ENCODE measurements at regions not wholly inside any gene's neighbourhood (a gene's known extent, or its start where the extent isn't known, plus 50 kb on each side); places are given as distances from the start of the nearest gene placed in this dataset.

DNA sequence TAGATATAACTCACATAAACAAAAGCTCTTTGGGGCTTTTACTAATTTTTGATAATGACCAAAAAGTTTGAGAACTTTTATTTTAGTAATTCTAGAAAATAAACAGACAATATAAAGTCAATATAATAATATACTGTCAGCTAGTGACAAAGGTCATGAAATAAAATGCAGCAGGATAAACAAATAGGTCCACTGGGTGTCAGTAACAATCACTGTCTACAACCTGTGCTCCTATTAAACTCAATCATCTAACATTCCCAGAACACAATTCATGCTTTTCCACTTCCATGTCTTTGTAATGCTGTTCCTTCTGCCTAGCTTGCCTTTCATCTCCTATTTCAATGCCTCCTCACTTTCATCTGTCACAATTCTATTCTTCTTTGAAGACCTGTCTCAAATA lies 186.1 kb downstream of the GIPC2 start:
- H3K4me3 ChIP-seq (replicated peaks; ENCODE audit: insufficient read depth, low read length), result no peak overlapping the region
- no peak for DNase-seq (ENCODE audit: low read depth in 1 of 2, low spot score in 1 of 2)
- no peaks in the 10 kb centered on the region for H3K27me3 ChIP-seq (ENCODE audit: insufficient read depth, poor library complexity, severe bottlenecking)
- H3K27ac ChIP-seq (replicated peaks), result no peak overlapping the region
- TF ChIP-seq GABPA (IDR thresholded peaks at IDR 0.05; ENCODE audit: low read depth), result no peak
- TF ChIP-seq, protein P1, sequence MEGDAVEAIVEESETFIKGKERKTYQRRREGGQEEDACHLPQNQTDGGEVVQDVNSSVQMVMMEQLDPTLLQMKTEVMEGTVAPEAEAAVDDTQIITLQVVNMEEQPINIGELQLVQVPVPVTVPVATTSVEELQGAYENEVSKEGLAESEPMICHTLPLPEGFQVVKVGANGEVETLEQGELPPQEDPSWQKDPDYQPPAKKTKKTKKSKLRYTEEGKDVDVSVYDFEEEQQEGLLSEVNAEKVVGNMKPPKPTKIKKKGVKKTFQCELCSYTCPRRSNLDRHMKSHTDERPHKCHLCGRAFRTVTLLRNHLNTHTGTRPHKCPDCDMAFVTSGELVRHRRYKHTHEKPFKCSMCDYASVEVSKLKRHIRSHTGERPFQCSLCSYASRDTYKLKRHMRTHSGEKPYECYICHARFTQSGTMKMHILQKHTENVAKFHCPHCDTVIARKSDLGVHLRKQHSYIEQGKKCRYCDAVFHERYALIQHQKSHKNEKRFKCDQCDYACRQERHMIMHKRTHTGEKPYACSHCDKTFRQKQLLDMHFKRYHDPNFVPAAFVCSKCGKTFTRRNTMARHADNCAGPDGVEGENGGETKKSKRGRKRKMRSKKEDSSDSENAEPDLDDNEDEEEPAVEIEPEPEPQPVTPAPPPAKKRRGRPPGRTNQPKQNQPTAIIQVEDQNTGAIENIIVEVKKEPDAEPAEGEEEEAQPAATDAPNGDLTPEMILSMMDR (IDR thresholded peaks at IDR 0.05; ENCODE audit: insufficient read depth, low read length), result no peak
- TF ChIP-seq POLR2AphosphoS5 (IDR thresholded peaks at IDR 0.05; ENCODE audit: low read depth), result no peak
- no peak for TF ChIP-seq SPI1 (IDR thresholded peaks at IDR 0.05; ENCODE audit: borderline replicate concordance, low read depth)
- TF ChIP-seq, protein P2, sequence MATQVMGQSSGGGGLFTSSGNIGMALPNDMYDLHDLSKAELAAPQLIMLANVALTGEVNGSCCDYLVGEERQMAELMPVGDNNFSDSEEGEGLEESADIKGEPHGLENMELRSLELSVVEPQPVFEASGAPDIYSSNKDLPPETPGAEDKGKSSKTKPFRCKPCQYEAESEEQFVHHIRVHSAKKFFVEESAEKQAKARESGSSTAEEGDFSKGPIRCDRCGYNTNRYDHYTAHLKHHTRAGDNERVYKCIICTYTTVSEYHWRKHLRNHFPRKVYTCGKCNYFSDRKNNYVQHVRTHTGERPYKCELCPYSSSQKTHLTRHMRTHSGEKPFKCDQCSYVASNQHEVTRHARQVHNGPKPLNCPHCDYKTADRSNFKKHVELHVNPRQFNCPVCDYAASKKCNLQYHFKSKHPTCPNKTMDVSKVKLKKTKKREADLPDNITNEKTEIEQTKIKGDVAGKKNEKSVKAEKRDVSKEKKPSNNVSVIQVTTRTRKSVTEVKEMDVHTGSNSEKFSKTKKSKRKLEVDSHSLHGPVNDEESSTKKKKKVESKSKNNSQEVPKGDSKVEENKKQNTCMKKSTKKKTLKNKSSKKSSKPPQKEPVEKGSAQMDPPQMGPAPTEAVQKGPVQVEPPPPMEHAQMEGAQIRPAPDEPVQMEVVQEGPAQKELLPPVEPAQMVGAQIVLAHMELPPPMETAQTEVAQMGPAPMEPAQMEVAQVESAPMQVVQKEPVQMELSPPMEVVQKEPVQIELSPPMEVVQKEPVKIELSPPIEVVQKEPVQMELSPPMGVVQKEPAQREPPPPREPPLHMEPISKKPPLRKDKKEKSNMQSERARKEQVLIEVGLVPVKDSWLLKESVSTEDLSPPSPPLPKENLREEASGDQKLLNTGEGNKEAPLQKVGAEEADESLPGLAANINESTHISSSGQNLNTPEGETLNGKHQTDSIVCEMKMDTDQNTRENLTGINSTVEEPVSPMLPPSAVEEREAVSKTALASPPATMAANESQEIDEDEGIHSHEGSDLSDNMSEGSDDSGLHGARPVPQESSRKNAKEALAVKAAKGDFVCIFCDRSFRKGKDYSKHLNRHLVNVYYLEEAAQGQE (IDR thresholded peaks at IDR 0.05; ENCODE audit: insufficient replicate concordance, low read depth), result no peak

DNA sequence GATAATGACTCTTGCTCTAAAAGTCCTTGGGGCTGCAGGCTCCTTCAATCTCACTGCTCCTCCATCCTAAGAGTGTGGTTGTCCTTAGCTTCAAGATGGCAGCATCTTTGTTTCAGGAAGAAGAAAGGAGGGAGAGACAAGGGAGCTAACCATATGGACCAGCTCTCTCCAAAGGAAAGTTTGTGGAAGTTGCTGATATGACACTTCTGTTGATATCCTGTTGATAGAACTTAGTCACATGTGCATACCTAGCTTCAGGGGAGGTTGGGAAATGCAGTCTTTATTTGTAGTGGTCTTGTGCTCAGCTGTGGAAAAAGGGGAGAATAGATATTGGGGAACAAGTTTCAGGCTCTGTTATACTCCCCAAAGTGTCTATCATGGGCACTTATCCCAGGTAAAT lies 186.9 kb downstream of the GIPC2 start:
- Histone ChIP-seq H3K27me3 (ENCODE audit: insufficient read depth, poor library complexity, severe bottlenecking) (no peaks in the 10 kb centered on the region), H3K27ac (replicated peaks) (no peak overlapping the region), H3K4me3 (replicated peaks; ENCODE audit: insufficient read depth, low read length) (no peak overlapping the region)
- DNase-seq (ENCODE audit: low read depth in 1 of 2, low spot score in 1 of 2), result no peak
- TF ChIP-seq, protein P2 (IDR thresholded peaks at IDR 0.05; ENCODE audit: insufficient replicate concordance, low read depth), result no peak
- TF ChIP-seq GABPA (IDR thresholded peaks at IDR 0.05; ENCODE audit: low read depth), result no peak
- no peak for TF ChIP-seq SPI1 (IDR thresholded peaks at IDR 0.05; ENCODE audit: borderline replicate concordance, low read depth)
- TF ChIP-seq POLR2AphosphoS5 (IDR thresholded peaks at IDR 0.05; ENCODE audit: low read depth), result no peak

DNA sequence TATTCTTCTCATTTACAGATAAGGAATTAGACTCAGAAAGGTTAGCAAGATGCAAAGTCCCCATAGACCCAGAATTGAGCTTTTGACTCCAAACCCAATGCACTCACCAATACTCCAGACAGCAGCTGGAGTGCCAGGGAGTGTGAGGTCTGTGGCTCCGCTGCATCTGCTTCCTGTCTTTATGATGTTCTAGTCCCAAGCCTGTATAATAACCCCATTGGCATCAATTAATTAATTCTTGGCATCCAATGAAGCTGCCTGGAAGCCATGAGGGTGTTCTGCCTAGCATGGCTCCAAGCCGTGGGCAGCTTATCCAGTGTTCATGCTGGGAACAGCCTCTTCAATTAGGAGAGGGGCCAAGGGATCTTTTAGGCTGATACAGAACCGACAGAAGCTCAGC lies 188.7 kb downstream of the GIPC2 start:
- no peaks in the 10 kb centered on the region for H3K27me3 ChIP-seq (ENCODE audit: insufficient read depth, poor library complexity, severe bottlenecking)
- TF ChIP-seq, protein P2 (IDR thresholded peaks at IDR 0.05; ENCODE audit: insufficient replicate concordance, low read depth), result no peak
- TF ChIP-seq POLR2AphosphoS5 (IDR thresholded peaks at IDR 0.05; ENCODE audit: low read depth) (no peak), GABPA (IDR thresholded peaks at IDR 0.05; ENCODE audit: low read depth) (no peak)
- H3K4me3 ChIP-seq (replicated peaks; ENCODE audit: insufficient read depth, low read length), result no peak overlapping the region
- DNase-seq (ENCODE audit: low read depth in 1 of 2, low spot score in 1 of 2), result no peak
- H3K27ac ChIP-seq (replicated peaks), result no peak overlapping the region

- Histone ChIP-seq H3K4me3 (replicated peaks; ENCODE audit: insufficient read depth, low read length) (no peak overlapping the region), H3K27ac (replicated peaks) (no peak overlapping the region), H3K27me3 (ENCODE audit: insufficient read depth, poor library complexity, severe bottlenecking) (no peaks in the 10 kb centered on the region)
- TF ChIP-seq, protein P2 (IDR thresholded peaks at IDR 0.05; ENCODE audit: insufficient replicate concordance, low read depth), result no peak
- TF ChIP-seq, protein P1 (IDR thresholded peaks at IDR 0.05; ENCODE audit: insufficient read depth, low read length), result no peak
- no peak for TF ChIP-seq GABPA (IDR thresholded peaks at IDR 0.05; ENCODE audit: low read depth)
- no peak for TF ChIP-seq POLR2AphosphoS5 (IDR thresholded peaks at IDR 0.05; ENCODE audit: low read depth)
- no peak for TF ChIP-seq SPI1 (IDR thresholded peaks at IDR 0.05; ENCODE audit: borderline replicate concordance, low read depth)
- DNase-seq (ENCODE audit: low read depth in 1 of 2, low spot score in 1 of 2), result no peak
Observed at GRCh38 chr1:78236716-78237115, 190.9 kb downstream of the GIPC2 start.

Data from HL-60 (cell line).